ENCODE measurements at regions not wholly inside any gene's neighbourhood (a gene's known extent, or its start where the extent isn't known, plus 50 kb on each side); places are given as distances from the start of the nearest gene placed in this dataset.

DNA sequence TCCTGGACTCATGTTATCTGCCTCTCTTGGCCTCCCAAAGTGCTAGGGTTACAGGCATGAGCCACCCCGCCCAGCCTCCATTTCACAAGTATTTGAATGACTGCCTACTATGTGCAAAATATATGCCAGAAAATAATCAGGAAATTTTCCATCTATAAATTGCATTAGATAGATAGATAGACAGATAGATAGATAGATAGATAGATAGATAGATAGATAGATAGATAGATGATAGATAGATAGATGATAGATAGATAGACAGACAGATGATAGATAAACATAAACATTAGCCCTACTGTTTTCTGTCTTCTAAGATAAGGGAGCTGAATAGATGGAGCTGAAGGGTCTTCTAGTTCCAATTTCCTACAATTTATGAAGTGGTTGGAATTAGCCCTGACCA is 87.4 kb upstream of the TRIM2 start:
- Mint-ChIP-seq H3K27ac (no peak overlapping the region), H3K36me3 (no peaks in the 10 kb centered on the region), H3K4me1 (ENCODE audit: low read depth in 2 of 2) (peaks cover 4 to 5% of the 10 kb centered on the region in 2 donors), H3K9me3 (no peaks in the 10 kb centered on the region), H3K4me3 (no peak overlapping the region), H3K27me3 (no peaks in the 10 kb centered on the region)
- no peak for DNase-seq (ENCODE audit: low spot score)
- no peak for ATAC-seq

DNA sequence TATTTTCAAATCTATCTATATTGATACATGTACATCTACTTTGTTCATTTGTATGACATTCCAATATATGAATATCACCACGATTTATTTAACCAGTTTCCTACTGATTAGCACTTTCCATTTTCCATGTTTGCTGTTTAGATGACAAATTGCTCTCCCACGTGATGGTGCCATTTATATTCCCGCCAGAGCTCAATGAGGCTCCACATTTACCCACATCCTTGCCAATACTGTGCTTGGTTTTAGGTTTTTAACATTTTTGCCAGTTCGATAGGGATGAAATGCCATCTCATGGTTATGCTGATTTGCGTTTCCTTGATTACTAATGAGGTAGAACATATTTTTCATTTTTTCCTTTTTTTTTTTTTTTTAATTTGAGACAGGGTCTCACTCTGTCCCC is 86.7 kb upstream of the TRIM2 start:
- ATAC-seq (no peak), DNase-seq (ENCODE audit: low spot score) (no peak)
- no peaks in the 10 kb centered on the region for H3K36me3 Mint-ChIP-seq
- H3K9me3 Mint-ChIP-seq = no peaks in the 10 kb centered on the region
- peak overlapping the region in 1 of 2 donors; percentile 47 for H3K27ac Mint-ChIP-seq
- peaks cover 4 to 5% of the 10 kb centered on the region in 2 donors for H3K4me1 Mint-ChIP-seq (ENCODE audit: low read depth in 2 of 2)
- H3K27me3 Mint-ChIP-seq = no peaks in the 10 kb centered on the region
- H3K4me3 Mint-ChIP-seq = no peak overlapping the region

DNA sequence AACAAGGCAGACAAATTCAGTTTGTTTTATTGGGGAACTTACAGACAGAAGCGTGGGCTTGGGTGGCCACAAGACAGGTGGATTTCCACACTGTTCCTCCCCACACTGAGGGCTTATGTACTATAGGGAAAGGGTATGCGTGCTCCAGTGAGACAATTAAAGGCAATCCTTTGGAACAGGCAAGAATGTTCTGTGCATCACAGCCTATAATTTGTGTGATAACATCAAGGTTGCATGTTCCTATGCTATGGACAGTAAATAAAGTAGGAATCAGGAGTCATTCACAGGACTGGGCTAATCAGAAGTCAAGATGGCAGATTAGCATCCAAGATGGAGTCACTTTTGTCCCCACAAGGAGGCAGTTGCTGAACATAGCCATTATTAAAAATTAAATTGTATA is 84.6 kb upstream of the TRIM2 start:
- Mint-ChIP-seq H3K27ac (no peak overlapping the region), H3K36me3 (no peaks in the 10 kb centered on the region), H3K27me3 (no peaks in the 10 kb centered on the region), H3K4me1 (ENCODE audit: low read depth in 2 of 2) (peaks cover 4 to 5% of the 10 kb centered on the region in 2 donors), H3K4me3 (no peak overlapping the region), H3K9me3 (no peaks in the 10 kb centered on the region)
- ATAC-seq (no peak), DNase-seq (ENCODE audit: low spot score) (no peak)

DNA sequence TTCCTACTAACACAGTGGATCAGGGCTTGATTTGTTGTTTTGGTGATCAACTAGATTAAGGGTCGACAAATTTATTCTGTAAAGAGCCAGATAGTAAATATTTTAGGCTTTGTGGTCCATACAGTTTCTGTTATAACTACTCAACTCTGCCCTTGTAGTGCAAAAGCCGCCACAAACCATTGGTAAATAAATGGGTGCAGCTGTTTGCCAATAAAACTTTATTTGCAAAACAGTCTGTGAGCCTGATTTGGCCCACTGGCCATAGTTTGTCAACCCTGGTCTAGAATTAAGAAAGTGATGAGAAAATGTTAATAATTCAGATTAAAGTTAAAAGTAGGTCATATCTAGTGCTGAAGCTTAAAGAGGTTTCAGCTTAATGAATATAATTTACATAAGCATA is 84.0 kb upstream of the TRIM2 start:
- no peaks in the 10 kb centered on the region for H3K27me3 Mint-ChIP-seq

DNA sequence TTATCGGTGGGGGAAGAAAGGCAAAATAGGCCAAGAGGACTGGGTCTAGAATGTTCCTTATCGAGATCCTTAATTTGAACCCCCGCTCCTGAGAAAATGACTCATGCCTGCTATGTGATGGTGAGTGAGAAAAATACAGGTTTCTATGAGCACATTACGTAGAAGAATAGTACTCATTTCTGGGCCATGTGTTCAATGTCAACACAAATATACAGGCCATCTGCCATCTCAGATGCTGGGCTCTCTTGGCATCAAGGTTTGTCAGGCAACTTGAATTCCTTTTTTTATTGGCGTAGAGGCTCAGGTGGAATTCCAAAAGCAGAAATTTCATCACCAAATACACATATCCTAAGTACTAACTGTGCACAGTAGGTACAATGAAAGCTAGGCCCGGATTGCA is 81.4 kb upstream of the TRIM2 start:
- H3K27ac Mint-ChIP-seq = no peak overlapping the region
- peaks cover 0 to 2% of the 10 kb centered on the region in 2 donors for H3K27me3 Mint-ChIP-seq
- DNase-seq (ENCODE audit: low spot score) (no peak), ATAC-seq (no peak)
- peaks cover 6 to 8% of the 10 kb centered on the region in 2 donors for H3K4me1 Mint-ChIP-seq (ENCODE audit: low read depth in 2 of 2)
- H3K9me3 Mint-ChIP-seq = no peaks in the 10 kb centered on the region
- no peaks in the 10 kb centered on the region for H3K36me3 Mint-ChIP-seq
- H3K4me3 Mint-ChIP-seq = no peak overlapping the region

More for the DNA sequence above, 84.0 kb upstream of the TRIM2 start:
- H3K27ac Mint-ChIP-seq = no peak overlapping the region
- no peak overlapping the region for H3K4me3 Mint-ChIP-seq
- H3K36me3 Mint-ChIP-seq = no peaks in the 10 kb centered on the region
- ATAC-seq (no peak), DNase-seq (ENCODE audit: low spot score) (no peak)
- no peaks in the 10 kb centered on the region for H3K9me3 Mint-ChIP-seq
- peaks cover 4 to 5% of the 10 kb centered on the region in 2 donors for H3K4me1 Mint-ChIP-seq (ENCODE audit: low read depth in 2 of 2)

DNA sequence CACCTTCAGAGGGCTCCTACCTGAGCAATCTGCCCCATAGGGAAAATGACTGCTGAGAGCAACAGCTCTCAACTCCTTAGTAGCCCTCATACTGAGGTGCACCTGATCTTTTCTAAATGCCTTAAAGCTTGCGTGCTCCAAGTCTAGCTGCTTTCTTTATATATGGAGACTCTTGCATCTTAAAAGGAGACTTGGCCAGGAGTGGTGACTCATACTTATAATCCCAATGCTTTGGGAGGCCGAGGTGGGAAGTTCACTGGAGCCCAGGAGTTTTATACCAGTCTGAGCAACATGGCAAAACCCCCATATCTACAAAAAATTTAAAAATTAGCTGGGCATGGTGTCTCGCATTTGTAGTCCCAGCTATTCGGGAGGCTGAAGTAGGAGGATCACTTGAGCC is 78.1 kb upstream of the TRIM2 start:
- ATAC-seq (no peak), DNase-seq (ENCODE audit: low spot score) (no peak)
- Mint-ChIP-seq H3K36me3 (no peaks in the 10 kb centered on the region), H3K9me3 (no peaks in the 10 kb centered on the region), H3K27ac (no peak overlapping the region), H3K4me1 (ENCODE audit: low read depth in 2 of 2) (peaks cover 3 to 6% of the 10 kb centered on the region in 2 donors), H3K4me3 (no peak overlapping the region), H3K27me3 (peaks cover 0 to 3% of the 10 kb centered on the region in 2 donors)

DNA sequence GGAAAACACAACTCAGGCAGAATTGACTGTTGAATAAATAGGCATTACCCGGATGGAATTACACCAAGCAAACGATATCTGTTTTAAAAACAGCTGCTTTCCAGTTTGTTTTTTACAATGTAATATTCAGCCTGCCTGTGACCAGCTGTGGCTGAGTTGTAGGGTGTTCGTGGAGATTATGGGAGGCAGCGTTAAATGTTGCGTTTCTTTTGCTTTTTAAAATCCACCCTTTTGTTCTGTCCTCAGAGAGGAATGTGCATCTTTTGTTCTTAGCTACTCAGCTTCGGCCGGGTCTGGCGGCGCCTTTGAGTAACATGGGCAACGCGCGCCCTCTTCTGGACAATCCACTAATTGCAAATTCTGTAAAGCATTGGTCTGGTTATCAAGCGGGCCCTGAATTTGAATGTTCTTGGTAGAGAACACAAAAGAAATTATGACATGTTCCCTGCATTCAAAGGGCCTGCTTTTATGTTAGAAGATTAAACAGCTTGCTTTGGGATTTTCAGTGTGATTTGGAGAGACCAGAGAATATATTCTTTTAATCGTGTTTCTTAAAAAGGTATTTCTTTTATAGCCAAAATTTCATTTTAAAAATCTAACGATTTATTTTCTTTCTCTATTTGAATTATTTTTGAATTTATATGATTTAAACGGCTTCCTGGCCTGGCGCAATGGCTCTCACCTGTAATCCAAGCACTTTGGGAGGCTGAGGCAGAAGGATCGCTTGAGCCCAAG is 76.3 kb upstream of the TRIM2 start:
- DNase-seq (ENCODE audit: low spot score) = peak; percentile 84
- ATAC-seq = peak; percentile 78 to 81
- Mint-ChIP-seq H3K27me3 (peaks cover 5 to 12% of the 10 kb centered on the region in 2 donors), H3K27ac (peak overlapping the region in 1 of 2 donors; percentile 35), H3K36me3 (no peaks in the 10 kb centered on the region), H3K4me1 (ENCODE audit: low read depth in 2 of 2) (peaks cover 3 to 12% of the 10 kb centered on the region in 2 donors), H3K9me3 (no peaks in the 10 kb centered on the region), H3K4me3 (no peak overlapping the region)

DNA sequence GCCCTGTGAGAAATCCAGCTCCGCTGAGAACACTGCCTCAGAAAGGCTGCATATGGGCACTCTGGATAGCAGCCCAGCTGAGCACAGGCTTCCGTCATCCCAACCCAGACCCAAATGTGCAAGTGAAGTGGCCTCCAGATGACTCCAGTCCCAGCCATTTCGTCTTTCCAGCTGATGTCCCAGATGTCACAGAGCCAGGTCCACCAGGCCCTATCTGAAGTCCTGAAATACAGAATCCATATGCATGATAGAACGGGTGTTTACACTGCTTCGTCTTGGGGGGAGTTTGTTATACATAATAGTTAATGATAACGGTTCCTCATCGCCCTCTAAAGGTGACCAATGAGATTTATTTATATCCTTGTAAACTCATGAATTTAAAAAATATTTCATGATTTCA is 72.6 kb upstream of the TRIM2 start:
- DNase-seq (ENCODE audit: low spot score) (no peak), ATAC-seq (no peak)
- peaks cover 25 to 34% of the 10 kb centered on the region in 2 donors for H3K4me1 Mint-ChIP-seq (ENCODE audit: low read depth in 2 of 2)
- H3K9me3 Mint-ChIP-seq = no peaks in the 10 kb centered on the region
- H3K27me3 Mint-ChIP-seq = peaks cover 10 to 25% of the 10 kb centered on the region in 2 donors
- no peak overlapping the region for H3K4me3 Mint-ChIP-seq
- H3K36me3 Mint-ChIP-seq = no peaks in the 10 kb centered on the region
- no peak overlapping the region for H3K27ac Mint-ChIP-seq

DNA sequence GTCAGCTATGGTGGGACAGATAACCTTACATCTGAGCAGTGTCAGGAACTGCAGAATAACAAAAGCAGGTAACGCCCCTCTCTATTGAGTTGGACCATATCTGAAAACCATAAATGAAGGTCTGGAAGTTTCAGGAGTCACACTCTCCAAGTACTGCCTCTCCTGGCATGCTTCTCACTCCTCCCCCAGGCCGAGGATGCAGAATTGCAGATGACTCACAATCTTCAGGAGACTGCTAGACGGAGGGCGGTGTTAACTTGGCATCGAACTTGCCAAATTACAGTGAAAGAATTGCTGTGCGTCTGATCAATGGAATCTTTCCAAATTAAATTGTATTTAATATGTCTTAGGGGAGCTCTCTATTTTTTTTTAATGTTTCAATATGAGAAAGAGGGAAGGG is 67.1 kb upstream of the TRIM2 start:
- Mint-ChIP-seq H3K36me3 (no peaks in the 10 kb centered on the region), H3K4me3 (no peak overlapping the region), H3K27ac (no peak overlapping the region), H3K4me1 (ENCODE audit: low read depth in 2 of 2) (peaks cover 21 to 30% of the 10 kb centered on the region in 2 donors), H3K27me3 (peaks cover 13 to 30% of the 10 kb centered on the region in 2 donors), H3K9me3 (no peaks in the 10 kb centered on the region)
- ATAC-seq (no peak), DNase-seq (ENCODE audit: low spot score) (no peak)

DNA sequence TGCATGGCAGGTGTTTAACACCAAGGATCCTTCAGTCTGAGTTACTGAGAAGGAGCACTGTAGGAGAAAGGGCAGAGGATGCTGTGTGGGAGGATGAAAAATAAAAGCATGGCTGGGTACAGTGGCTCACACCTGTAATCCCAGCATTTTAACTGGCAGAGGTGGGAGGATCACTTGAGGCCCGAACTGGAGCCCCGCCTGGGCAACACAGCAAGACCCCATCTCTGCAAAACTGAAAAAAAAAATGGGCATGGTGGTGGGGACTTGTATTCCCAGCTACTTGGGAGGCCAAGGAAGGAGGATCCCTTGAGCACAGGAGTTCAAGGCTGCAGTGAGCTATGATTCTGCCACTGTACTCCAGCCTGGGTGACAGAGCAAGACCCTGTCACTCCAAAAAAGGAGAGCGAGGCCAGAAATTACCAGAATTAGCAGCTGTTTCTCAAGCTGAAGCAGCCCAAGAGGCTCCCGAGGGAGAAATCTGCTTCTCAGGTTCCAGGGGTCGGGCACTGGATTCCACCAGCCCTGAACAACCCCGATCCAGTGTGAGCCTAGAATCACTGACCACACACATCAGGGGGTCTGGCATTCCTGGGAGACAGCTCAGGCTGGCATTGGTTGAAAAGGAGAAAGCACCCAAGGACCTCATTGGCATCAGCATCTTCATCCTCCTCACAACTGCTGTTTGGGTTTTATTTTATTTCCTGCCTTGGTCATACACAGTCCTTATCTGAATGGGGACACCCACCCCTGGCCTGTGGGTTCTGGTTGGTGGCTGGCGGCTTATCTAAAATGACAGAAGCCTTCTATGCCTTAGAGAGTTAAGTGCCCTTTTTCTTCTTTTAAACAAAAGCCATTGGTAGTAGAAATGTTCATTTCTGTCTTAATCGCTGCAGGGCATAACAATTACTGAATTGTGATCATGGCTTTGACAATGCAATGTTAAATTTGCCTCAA is 66.3 kb upstream of the TRIM2 start:
- ATAC-seq = no peak
- Mint-ChIP-seq H3K4me1 (ENCODE audit: low read depth in 2 of 2) (peaks cover 21 to 27% of the 10 kb centered on the region in 2 donors), H3K36me3 (no peaks in the 10 kb centered on the region), H3K27me3 (peaks cover 14 to 30% of the 10 kb centered on the region in 2 donors), H3K4me3 (no peak overlapping the region), H3K27ac (no peak overlapping the region), H3K9me3 (no peaks in the 10 kb centered on the region)
- DNase-seq (ENCODE audit: low spot score) = no peak

DNA sequence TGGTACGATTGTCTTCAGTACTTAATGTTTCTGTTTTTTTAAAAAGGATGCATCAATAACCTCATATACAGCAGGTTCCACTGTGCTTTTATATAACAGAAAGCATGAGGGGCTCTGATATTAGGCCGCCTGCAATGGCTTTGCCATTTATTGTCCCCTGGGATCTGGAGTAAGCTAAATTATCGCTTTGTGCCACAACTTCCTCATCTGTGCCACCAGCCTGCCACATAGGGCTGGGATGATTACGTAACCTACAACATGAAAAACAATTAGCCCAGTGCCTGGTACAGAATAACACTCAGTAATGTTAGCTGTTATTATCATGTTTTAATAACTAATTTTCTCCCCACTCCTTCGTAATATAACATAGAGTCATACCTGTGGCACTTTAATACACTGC is 65.5 kb upstream of the TRIM2 start:
- Mint-ChIP-seq H3K9me3 (no peaks in the 10 kb centered on the region), H3K36me3 (no peaks in the 10 kb centered on the region), H3K27ac (no peak overlapping the region), H3K4me3 (no peak overlapping the region), H3K4me1 (ENCODE audit: low read depth in 2 of 2) (peaks cover 17 to 22% of the 10 kb centered on the region in 2 donors), H3K27me3 (peaks cover 17 to 25% of the 10 kb centered on the region in 2 donors)
- no peak for ATAC-seq
- no peak for DNase-seq (ENCODE audit: low spot score)

DNA sequence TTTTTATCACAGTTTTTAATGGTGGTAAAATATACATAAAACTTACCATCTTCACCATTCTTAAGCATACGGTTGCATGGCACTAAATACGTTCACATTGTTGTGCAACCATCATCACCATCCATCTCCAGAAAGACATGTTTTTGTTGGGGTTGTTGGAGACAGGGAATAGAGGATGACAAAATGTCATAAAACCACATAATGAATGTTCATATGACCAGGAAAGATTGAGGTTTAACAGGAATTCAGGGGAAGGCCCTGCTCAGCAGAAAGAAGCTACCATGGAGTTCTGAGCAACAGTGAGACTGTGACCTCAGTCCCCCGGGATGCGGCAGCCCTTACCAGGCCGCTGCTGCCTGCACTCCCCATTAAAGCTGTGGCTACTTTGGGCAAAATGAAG is 63.9 kb upstream of the TRIM2 start:
- H3K27me3 Mint-ChIP-seq = peaks cover 17 to 23% of the 10 kb centered on the region in 2 donors
- no peak overlapping the region for H3K4me3 Mint-ChIP-seq
- H3K9me3 Mint-ChIP-seq = no peaks in the 10 kb centered on the region
- H3K36me3 Mint-ChIP-seq = no peaks in the 10 kb centered on the region
- DNase-seq (ENCODE audit: low spot score) = no peak
- peaks cover 4 to 8% of the 10 kb centered on the region in 2 donors for H3K4me1 Mint-ChIP-seq (ENCODE audit: low read depth in 2 of 2)
- no peak for ATAC-seq
- no peak overlapping the region for H3K27ac Mint-ChIP-seq

DNA sequence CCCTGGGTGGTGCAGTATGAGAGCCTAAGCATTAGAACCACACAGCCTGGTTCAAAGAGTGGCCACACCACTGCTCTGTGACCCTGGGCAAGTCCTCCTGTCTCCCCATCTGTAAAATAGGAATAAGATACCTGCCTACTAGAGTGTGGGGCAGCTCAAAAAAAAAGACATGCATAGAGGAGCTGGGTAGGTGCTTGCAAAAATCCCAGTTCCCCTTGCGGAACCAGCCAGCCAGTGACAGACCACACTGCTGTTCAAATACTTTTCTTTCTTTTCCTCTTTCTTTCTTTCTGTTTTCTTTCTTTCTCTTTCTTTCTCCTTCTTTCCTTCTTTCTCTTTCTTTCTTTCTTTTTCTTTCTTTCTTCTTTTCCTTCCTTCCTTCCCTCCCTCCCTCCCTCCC is 63.0 kb upstream of the TRIM2 start:
- DNase-seq (ENCODE audit: low spot score) (no peak), ATAC-seq (no peak)
- Mint-ChIP-seq H3K4me3 (no peak overlapping the region), H3K36me3 (no peaks in the 10 kb centered on the region), H3K9me3 (no peaks in the 10 kb centered on the region), H3K4me1 (ENCODE audit: low read depth in 2 of 2) (peaks cover 0 to 5% of the 10 kb centered on the region in 2 donors), H3K27me3 (peaks cover 14 to 23% of the 10 kb centered on the region in 2 donors), H3K27ac (no peak overlapping the region)
